Gastroesophageal sphincter (tissue), 4 donors: ENCODE measurements at regions not wholly inside any gene's neighbourhood (a gene's known extent, or its start where the extent isn't known, plus 50 kb on each side); places are given as distances from the start of the nearest gene placed in this dataset.

Experiments used
- ATAC-seq: fragments of 150-250 bp; one replicate; pipeline ENCODE4 v1.9.1; 2016; ENCODE audit warnings: mild to moderate bottlenecking, moderate library complexity
- H3K27ac ChIP-seq, 4 donors: fragments of 200-600 bp; sonication (generic) in 3 of 4; 1 replicate in 3 of 4; 2 replicates in 1 of 4; pipeline ENCODE4 v1.5.1; 2016 to 2019
- H3K27me3 ChIP-seq: fragments of 200-600 bp; sonication (generic); one replicate; pipeline ENCODE4 v1.5.1; 2019
- H3K36me3 ChIP-seq, 2 donors: fragments of 200-600 bp; sonication (generic); one replicate each; pipeline ENCODE4 v1.5.1; 2019; ENCODE audit warnings: control low read depth in 1 of 2
- H3K4me1 ChIP-seq, 3 donors: fragments of 200-600 bp; sonication (generic); 1 replicate in 2 of 3; 2 replicates in 1 of 3; pipeline ENCODE4 v1.5.1; 2016 to 2019; ENCODE audit warnings: control low read depth in 2 of 3
- H3K4me3 ChIP-seq, 2 donors: fragments of 200-600 bp; sonication (generic); one replicate each; pipeline ENCODE4 v1.5.1; 2019; ENCODE audit warnings: mild to moderate bottlenecking in 1 of 2, moderate library complexity in 1 of 2
- H3K9me3 ChIP-seq, 3 donors: fragments of 200-600 bp; sonication (generic); one replicate each; pipeline ENCODE4 v1.5.1; 2017 to 2019; ENCODE audit warnings: control low read depth in 2 of 3
- EP300 ChIP-seq: sonication (generic); formaldehyde crosslinking; IDR thresholded peaks from one replicate; pipeline ENCODE4 v1.6.1; 2017; ENCODE audit warnings: antibody characterized with exemption, mild to moderate bottlenecking
- POLR2A ChIP-seq, 2 donors: fragments of 450-650 bp; IDR thresholded peaks; one replicate each; pipeline ENCODE4 v1.6.1; 2017; ENCODE audit warnings: antibody characterized with exemption in 2 of 2, mild to moderate bottlenecking in 2 of 2, moderate library complexity in 1 of 2
- POLR2AphosphoS5 ChIP-seq: sonication (generic); formaldehyde crosslinking; IDR thresholded peaks from one replicate; pipeline ENCODE4 v1.6.1; 2017; ENCODE audit warnings: antibody characterized with exemption
- WGBS, 2 donors: methylation state at CpG; one replicate each; pipeline ENCODE4 v1.1.5; 2018; ENCODE audit warnings: low coverage in 1 of 2; 5-methylcytosine and 5-hydroxymethylcytosine counted together
- TF ChIP-seq, protein P1 (sequence below), 4 experiments: fragments of 200-600 bp in 2 of 4; fragments of 450-650 bp in 2 of 4; sonication (generic) in 1 of 4; IDR thresholded peaks; one replicate each; pipeline ENCODE4 v1.5.1; 2017 to 2019; ENCODE audit warnings: antibody characterized with exemption in 4 of 4, mild to moderate bottlenecking in 2 of 4, moderate library complexity in 2 of 4

- no peak for ATAC-seq
- Histone ChIP-seq H3K36me3 (no peaks in the 10 kb centered on the region), H3K27me3 (no peaks in the 10 kb centered on the region), H3K9me3 (no peaks in the 10 kb centered on the region), H3K27ac (no peak overlapping the region), H3K4me3 (no peak overlapping the region), H3K4me1 (no peaks in the 10 kb centered on the region)
- 64 to 84% methylated on average over 3 of the region's 3 CpGs for WGBS, 2 donors
- TF ChIP-seq EP300 (no peak), POLR2A (IDR thresholded peaks at IDR 0.05) (no peak), POLR2AphosphoS5 (no peak)
- TF ChIP-seq, protein P1, sequence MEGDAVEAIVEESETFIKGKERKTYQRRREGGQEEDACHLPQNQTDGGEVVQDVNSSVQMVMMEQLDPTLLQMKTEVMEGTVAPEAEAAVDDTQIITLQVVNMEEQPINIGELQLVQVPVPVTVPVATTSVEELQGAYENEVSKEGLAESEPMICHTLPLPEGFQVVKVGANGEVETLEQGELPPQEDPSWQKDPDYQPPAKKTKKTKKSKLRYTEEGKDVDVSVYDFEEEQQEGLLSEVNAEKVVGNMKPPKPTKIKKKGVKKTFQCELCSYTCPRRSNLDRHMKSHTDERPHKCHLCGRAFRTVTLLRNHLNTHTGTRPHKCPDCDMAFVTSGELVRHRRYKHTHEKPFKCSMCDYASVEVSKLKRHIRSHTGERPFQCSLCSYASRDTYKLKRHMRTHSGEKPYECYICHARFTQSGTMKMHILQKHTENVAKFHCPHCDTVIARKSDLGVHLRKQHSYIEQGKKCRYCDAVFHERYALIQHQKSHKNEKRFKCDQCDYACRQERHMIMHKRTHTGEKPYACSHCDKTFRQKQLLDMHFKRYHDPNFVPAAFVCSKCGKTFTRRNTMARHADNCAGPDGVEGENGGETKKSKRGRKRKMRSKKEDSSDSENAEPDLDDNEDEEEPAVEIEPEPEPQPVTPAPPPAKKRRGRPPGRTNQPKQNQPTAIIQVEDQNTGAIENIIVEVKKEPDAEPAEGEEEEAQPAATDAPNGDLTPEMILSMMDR (IDR thresholded peaks at IDR 0.05): no peak
Measured at GRCh38 chr14:29360656-29361055, 567.0 kb downstream of the PRKD1 start.

- 90 to 95% methylated on average over 2 of the region's 2 CpGs for WGBS, 2 donors
- H3K4me1 ChIP-seq: no peaks in the 10 kb centered on the region
Measured at GRCh38 chr14:29370024-29370423, 557.6 kb downstream of the PRKD1 start.

GRCh38 chr14:29376237-29376636 lies 551.4 kb downstream of the PRKD1 start:
- no peak overlapping the region for H3K4me3 ChIP-seq
- no peaks in the 10 kb centered on the region for H3K36me3 ChIP-seq
- no peaks in the 10 kb centered on the region for H3K27me3 ChIP-seq
- TF ChIP-seq, protein P1 (IDR thresholded peaks at IDR 0.05): no peak
- TF ChIP-seq POLR2AphosphoS5 (no peak), POLR2A (IDR thresholded peaks at IDR 0.05) (no peak), EP300 (no peak)
- H3K27ac ChIP-seq: no peak overlapping the region
- no peaks in the 10 kb centered on the region for H3K4me1 ChIP-seq
- no peak for ATAC-seq
- H3K9me3 ChIP-seq: no peaks in the 10 kb centered on the region
- WGBS, 2 donors: 57 to 67% methylated on average over 4 of the region's 4 CpGs

More at GRCh38 chr14:29370024-29370423, 557.6 kb downstream of the PRKD1 start:
- Histone ChIP-seq H3K27me3 (no peaks in the 10 kb centered on the region), H3K27ac (no peak overlapping the region), H3K36me3 (no peaks in the 10 kb centered on the region), H3K4me3 (no peak overlapping the region), H3K9me3 (no peaks in the 10 kb centered on the region)
- no peak for TF ChIP-seq POLR2AphosphoS5
- TF ChIP-seq, protein P1 (IDR thresholded peaks at IDR 0.05): no peak
- no peak for TF ChIP-seq EP300
- no peak for TF ChIP-seq POLR2A (IDR thresholded peaks at IDR 0.05)
- ATAC-seq: no peak

DNA sequence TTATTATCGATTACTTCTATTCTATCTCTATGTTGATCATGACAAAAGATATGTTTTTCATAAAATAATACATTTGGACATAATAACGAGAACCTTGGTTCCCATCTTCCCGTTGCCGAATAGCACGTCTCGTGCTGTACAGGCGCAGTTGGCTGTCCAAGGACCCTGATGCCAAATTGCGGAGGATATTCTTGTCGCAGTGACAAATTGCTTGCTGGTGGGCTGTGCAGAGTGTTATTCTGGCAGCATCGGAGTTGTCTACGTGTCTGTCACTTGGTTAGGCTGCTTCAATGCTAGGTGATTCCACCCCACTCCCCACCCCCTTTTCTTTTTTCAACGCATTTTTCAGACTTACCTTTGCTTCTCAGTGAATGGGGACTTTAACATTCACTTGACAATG lies 546.8 kb downstream of the PRKD1 start:
- no peaks in the 10 kb centered on the region for H3K9me3 ChIP-seq
- no peaks in the 10 kb centered on the region for H3K36me3 ChIP-seq
- no peak overlapping the region for H3K27ac ChIP-seq
- H3K27me3 ChIP-seq: no peaks in the 10 kb centered on the region
- no peak overlapping the region for H3K4me3 ChIP-seq
- 88 to 95% methylated on average over 11 to 12 of the region's 12 CpGs for WGBS, 2 donors
- H3K4me1 ChIP-seq: no peaks in the 10 kb centered on the region
- ATAC-seq: no peak
- no peak for TF ChIP-seq POLR2A (IDR thresholded peaks at IDR 0.05)
- TF ChIP-seq EP300: no peak
- no peak for TF ChIP-seq POLR2AphosphoS5
- TF ChIP-seq, protein P1 (IDR thresholded peaks at IDR 0.05): no peak

DNA sequence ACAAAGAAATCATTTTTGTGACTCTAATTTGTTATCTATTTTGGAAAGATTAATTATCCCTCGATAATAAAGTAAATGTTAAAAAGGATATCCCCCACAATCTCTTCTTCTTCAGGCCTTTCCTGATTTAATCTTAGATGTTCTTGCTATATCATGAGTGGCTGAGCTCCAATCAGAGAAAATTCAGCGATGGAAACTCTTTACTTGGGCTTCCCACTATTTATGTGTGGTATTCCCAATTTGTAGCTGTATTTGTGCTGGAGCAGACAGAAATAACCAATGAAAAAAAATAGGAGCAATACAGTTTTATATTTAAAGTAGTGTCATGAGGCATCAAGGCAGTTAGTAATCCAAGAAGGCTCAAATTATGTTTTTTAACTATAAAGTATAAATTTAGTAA lies 539.1 kb downstream of the PRKD1 start:
- H3K36me3 ChIP-seq: no peaks in the 10 kb centered on the region
- TF ChIP-seq, protein P1 (IDR thresholded peaks at IDR 0.05): no peak
- TF ChIP-seq EP300: no peak
- TF ChIP-seq POLR2AphosphoS5: no peak
- TF ChIP-seq POLR2A (IDR thresholded peaks at IDR 0.05): no peak
- H3K27me3 ChIP-seq: no peaks in the 10 kb centered on the region
- H3K9me3 ChIP-seq: no peaks in the 10 kb centered on the region
- WGBS, 2 donors: 65 to 83% methylated on average over 2 of the region's 2 CpGs
- ATAC-seq: no peak
- H3K27ac ChIP-seq: no peak overlapping the region
- no peak overlapping the region for H3K4me3 ChIP-seq
- no peaks in the 10 kb centered on the region for H3K4me1 ChIP-seq
